ENCODE measurements at regions not wholly inside any gene's neighbourhood (a gene's known extent, or its start where the extent isn't known, plus 50 kb on each side); places are given as distances from the start of the nearest gene placed in this dataset.

DNA sequence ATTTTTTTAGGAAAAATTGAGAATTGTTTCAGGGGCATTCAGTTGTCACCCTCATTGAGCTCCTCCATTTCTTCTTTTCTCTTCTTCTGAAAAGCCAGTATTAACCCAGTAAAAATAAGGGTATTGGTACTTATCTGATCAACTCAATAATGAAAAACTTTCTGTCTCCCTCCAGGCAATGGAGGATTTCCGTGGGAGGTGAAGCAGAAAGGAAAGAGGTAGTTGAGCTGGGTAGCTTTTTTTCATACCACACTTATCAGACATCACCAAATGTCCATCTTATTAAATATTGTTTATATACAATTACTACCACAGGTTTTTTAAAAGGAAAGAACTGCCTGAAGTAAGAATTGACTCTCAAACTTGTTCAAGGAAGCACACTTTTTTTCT, 731.1 kb upstream of the ZNF608 start:
- no peak overlapping the region for H3K4me3 ChIP-seq (replicated peaks; ENCODE audit: low read depth, low read length)
- DNase-seq (ENCODE audit: extremely low read depth, low read depth) = no peak
- no peak for TF ChIP-seq CTCF (IDR thresholded peaks at IDR 0.05; ENCODE audit: low read depth, low read length, missing control alignments)

DNA sequence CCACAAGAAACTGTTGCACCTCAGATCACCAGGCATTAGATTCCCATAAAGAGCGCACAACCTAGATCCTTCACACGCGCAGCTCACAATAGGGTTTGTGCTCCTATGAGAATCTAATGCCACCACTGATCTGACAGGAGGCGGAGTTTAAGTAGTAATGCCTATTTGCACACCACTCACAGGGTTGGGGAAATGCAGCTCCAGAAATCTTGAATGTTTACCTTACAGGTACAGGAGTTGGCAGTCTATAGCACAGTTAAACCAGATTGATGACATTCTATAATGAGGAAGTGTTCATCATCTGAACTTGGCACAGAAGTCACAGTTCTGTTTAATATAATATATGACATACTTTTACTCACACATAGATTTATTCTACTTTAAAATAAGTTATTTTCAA, 732.2 kb upstream of the ZNF608 start:
- no peak for TF ChIP-seq CTCF (IDR thresholded peaks at IDR 0.05; ENCODE audit: low read depth, low read length, missing control alignments)
- H3K4me3 ChIP-seq (replicated peaks; ENCODE audit: low read depth, low read length) = no peak overlapping the region
- no peak for DNase-seq (ENCODE audit: extremely low read depth, low read depth)

DNA sequence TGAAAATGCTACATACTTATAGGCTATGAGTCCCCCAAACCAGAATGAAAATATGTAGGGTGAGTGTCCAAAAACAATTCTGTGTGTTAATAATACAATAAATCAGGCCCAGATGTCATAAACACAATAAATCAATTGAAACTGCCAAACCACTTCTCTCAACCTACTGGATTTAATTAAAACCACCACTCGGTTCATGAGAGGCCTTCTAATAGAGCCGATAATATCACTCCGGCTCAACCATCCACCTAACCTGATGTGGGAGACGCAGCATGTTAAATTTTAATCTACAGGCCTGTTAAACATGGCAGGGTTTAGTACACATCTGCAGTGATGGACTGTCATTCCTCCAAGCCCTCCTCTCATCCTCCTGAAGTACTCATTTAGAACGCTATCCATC, 734.5 kb upstream of the ZNF608 start:
- no peak overlapping the region for H3K4me3 ChIP-seq (replicated peaks; ENCODE audit: low read depth, low read length)
- TF ChIP-seq CTCF (IDR thresholded peaks at IDR 0.05; ENCODE audit: low read depth, low read length, missing control alignments) = no peak
- DNase-seq (ENCODE audit: extremely low read depth, low read depth) = no peak

DNA sequence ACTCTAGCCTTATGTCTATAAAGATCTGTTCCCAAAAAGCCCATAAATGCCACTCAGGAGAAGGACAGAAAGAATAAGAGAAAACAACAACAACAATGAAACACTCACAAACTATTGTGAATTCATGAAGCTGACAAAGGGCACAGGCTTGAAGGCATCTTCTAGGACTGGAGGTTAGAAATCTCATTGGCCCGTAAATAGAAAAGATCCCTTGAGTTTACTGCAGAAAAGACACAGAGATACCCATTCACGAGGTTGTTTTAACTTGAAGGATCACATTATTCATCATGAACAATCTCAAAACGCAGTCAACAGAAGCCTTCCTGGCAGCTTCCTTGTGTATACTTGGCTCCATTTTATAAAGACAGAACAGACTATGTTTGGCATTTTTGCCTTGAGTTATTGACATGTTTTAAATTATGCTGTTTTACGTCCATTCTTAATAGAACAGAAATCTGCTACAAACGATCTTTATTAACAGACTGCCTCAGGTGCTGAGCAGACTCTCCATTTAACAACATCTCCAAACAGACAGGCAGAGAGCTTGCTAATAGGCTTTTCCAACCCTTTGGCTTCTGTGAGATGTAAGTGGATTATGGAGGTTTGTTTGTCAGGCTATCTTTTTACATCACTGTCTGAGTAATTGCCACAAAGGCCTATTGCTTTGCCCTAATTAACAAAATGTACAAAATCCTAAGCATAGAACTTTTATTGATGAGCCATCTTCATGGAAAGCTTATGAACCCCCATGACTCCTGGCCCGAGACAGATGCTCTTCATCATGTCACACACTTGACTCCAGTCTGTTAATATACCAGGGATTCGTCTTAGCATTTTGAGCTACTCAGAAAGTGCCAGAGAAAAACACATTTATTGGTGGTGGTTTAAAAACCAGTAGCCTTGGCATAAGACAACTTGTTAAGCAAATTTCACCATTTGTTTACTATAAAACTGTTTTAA, 735.3 kb upstream of the ZNF608 start:
- DNase-seq (ENCODE audit: extremely low read depth, low read depth) = no peak
- no peak overlapping the region for H3K4me3 ChIP-seq (replicated peaks; ENCODE audit: low read depth, low read length)
- TF ChIP-seq CTCF (IDR thresholded peaks at IDR 0.05; ENCODE audit: low read depth, low read length, missing control alignments) = no peak

- no peak overlapping the region for H3K4me3 ChIP-seq (replicated peaks; ENCODE audit: low read depth, low read length)
- no peak for TF ChIP-seq CTCF (IDR thresholded peaks at IDR 0.05; ENCODE audit: low read depth, low read length, missing control alignments)
- no peak for DNase-seq (ENCODE audit: extremely low read depth, low read depth)
These were observed 737.2 kb upstream of the ZNF608 start for GRCh38 chr5:125483609-125484008.

GRCh38 chr5:125484272-125484741, 737.9 kb upstream of the ZNF608 start:
- H3K4me3 ChIP-seq (replicated peaks; ENCODE audit: low read depth, low read length) = no peak overlapping the region
- peak; percentile 63 for DNase-seq (ENCODE audit: extremely low read depth, low read depth)
- no peak for TF ChIP-seq CTCF (IDR thresholded peaks at IDR 0.05; ENCODE audit: low read depth, low read length, missing control alignments)
